ENCODE measurements at regions not wholly inside any gene's neighbourhood (a gene's known extent, or its start where the extent isn't known, plus 50 kb on each side); places are given as distances from the start of the nearest gene placed in this dataset.
A peak's percentile ranks its signal among the peaks of the same experiment; 100 is the strongest.
"Not testable (repeated sequence)": the region's sequence is repeated elsewhere in the genome, so short reads cannot be mapped to it uniquely, and the experiment has no call there.

DNA sequence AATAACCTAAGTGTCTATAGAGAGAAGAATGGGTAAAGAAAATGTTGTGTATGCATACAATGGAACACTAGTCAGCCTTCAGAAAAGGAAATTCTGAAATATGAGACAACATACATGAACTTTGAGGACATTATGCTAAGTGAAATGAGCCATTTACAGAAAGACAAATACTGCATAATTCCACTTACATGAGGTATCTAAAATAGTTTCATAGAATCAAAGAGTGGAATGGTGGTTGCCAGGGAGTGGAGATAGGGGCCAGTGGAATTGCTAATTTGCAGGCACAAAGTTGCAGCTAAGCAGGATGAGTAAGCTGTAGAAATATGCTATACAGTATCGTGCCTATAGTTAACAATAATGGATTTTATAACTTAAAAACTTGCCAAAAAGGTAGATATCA is 779.6 kb upstream of the ARPP21 start:
- FAIRE-seq, result peak; percentile 46
- no peak for DNase-seq (ENCODE audit: low spot score)

GRCh38 chr3:34862456-34862855 is 776.9 kb upstream of the ARPP21 start:
- FAIRE-seq, result no peak

GRCh38 chr3:34863485-34863884 is 775.8 kb upstream of the ARPP21 start:
- DNase-seq (ENCODE audit: low spot score), result no peak
- FAIRE-seq, result peak; percentile 87

More at GRCh38 chr3:34862456-34862855, 776.9 kb upstream of the ARPP21 start:
- no peak for DNase-seq (ENCODE audit: low spot score)

GRCh38 chr3:34864011-34864410 is 775.3 kb upstream of the ARPP21 start:
- FAIRE-seq (no peak), DNase-seq (ENCODE audit: low spot score) (no peak)

DNA sequence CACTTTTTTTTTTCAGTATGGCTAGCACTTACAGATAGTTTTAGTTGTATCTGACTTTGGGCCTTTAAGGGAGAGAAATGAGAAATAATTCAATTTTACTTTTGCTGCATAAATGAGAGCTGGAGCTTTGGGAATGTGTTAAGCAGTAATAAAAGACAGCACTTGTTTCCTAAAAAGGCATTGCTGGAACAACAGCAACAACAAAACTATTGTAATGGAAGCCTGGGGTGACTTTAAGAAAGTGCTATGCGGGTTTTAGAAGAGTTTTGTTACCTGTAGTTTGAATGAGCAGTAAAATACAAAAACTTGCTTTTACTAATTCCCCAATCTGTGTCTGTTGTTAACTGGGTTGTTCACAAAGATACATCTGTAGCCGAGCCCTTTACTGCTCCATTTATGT is 774.0 kb upstream of the ARPP21 start:
- FAIRE-seq (no peak), DNase-seq (ENCODE audit: low spot score) (no peak)

DNA sequence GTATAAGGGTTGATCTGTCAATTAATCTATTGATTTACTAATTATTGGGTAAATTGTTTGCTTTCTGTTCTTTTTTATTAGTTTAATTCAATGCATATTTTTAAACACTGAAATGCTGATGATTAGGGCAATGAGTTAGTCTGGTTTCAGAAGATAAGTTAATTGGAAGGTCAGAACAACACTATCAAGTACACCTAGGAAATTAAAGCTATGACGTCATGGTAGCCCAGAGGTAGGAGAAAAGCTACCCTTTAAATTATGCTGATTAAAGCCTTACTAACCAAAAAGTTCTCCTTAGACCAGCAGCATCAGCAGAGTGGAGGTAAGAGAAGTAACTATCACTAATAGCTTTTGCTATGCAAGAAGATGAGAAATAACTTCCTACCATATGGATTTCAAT is 770.4 kb upstream of the ARPP21 start:
- FAIRE-seq (no peak), DNase-seq (ENCODE audit: low spot score) (no peak)

GRCh38 chr3:34869696-34870095 is 769.6 kb upstream of the ARPP21 start:
- no peak for DNase-seq (ENCODE audit: low spot score)
- no peak for FAIRE-seq

DNA sequence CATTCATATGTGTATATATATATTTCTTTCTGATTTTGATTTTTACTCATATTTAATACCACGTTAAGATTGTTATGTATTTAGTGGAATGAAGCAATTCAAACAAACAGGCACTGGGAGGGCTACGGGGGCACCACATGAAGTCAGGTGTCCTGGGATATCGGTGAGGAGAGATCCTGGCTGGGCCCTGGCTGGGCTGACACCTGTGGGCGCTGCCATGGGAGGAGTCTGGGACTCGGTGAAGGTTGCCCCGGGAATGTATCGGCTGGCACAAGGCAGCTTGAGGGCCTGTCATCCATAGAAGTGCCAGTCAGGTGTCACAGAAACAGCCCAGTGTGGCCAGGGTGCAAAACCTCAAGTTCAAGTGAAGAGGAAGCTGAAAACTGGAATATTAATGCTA is 766.9 kb upstream of the ARPP21 start:
- DNase-seq (ENCODE audit: low spot score) (no peak), FAIRE-seq (no peak)

- DNase-seq (ENCODE audit: low spot score), result no peak
- no peak for FAIRE-seq
These were observed 762.3 kb upstream of the ARPP21 start for GRCh38 chr3:34876997-34877396.

- FAIRE-seq (no peak), DNase-seq (ENCODE audit: low spot score) (no peak)
These were observed 760.8 kb upstream of the ARPP21 start for GRCh38 chr3:34878488-34878887.

DNA sequence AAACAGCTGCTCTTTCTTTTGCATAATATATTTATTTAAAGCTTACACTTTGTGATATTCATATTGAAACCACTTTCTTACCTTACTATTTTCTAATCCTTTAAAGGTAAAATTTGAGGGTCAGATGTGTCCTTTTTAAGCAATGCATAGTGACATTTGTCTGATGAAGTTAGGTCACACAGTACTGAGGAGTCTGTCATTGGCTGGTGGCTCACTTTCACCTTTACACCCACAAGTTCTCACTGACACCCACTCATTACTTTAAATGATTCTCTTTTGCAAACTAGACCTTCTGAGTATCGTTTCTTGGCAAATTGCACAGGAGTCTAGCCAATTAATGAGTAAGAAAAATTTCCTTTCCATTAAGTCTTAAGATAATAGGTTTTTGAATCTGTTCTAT is 758.3 kb upstream of the ARPP21 start:
- DNase-seq (ENCODE audit: low spot score), result no peak
- FAIRE-seq, result no peak

GRCh38 chr3:34882764-34883163 is 756.6 kb upstream of the ARPP21 start:
- DNase-seq (ENCODE audit: low spot score), result peak; percentile 8
- no peak for FAIRE-seq

GRCh38 chr3:34884007-34884406 is 755.3 kb upstream of the ARPP21 start:
- DNase-seq (ENCODE audit: low spot score), result no peak
- no peak for FAIRE-seq

DNA sequence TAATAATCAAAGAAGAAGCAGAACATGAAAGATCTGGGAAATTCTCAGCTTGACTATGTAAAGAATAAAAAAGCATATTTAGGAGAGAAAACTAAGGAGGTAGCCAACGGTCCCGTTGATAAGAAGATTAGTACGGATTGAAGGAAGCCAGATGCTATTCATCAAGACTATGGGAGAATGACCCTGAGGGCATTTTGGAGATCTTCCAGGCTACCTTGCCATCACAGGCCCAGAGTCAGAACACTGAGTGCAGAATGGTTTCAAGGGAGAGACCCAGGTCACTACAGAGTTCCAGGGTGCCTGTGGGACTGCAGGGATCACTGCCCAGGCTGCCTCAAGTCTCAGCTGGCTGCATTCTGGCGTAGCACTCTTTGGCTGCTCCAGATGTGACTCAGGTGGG is 752.9 kb upstream of the ARPP21 start:
- DNase-seq (ENCODE audit: low spot score) (no peak), FAIRE-seq (no peak)

GRCh38 chr3:34889641-34890040 is 749.7 kb upstream of the ARPP21 start:
- FAIRE-seq, result no peak

DNA sequence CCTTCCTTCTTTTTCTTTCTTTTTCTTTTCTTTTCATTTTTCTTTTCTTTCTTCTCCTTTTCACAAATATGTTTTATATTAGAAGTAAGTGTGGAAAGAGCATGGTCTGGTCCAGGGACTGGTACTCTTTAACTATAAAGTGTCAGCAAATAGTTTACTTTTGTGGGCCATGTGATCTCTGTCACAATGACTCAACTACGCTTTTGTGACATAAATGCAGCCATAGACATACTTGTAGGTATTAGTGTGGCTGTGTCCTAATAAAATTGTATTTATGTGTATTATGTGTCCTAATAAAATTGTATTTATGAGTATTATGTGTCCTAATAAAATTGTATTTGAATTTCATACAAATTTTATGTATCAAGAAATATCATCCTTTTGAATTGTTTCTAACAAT is 749.1 kb upstream of the ARPP21 start:
- FAIRE-seq (no peak), DNase-seq (ENCODE audit: low spot score) (no peak)

More at GRCh38 chr3:34889641-34890040, 749.7 kb upstream of the ARPP21 start:
- no peak for DNase-seq (ENCODE audit: low spot score)

GRCh38 chr3:34891941-34892340 is 747.4 kb upstream of the ARPP21 start:
- DNase-seq (ENCODE audit: low spot score), result no peak
- no peak for FAIRE-seq

GRCh38 chr3:34895841-34896240 is 743.5 kb upstream of the ARPP21 start:
- DNase-seq (ENCODE audit: low spot score) (no peak), FAIRE-seq (no peak)

- not testable (repeated sequence) for DNase-seq (ENCODE audit: low spot score); FAIRE-seq
These were observed 729.6 kb upstream of the ARPP21 start for GRCh38 chr3:34909679-34910078.

DNA sequence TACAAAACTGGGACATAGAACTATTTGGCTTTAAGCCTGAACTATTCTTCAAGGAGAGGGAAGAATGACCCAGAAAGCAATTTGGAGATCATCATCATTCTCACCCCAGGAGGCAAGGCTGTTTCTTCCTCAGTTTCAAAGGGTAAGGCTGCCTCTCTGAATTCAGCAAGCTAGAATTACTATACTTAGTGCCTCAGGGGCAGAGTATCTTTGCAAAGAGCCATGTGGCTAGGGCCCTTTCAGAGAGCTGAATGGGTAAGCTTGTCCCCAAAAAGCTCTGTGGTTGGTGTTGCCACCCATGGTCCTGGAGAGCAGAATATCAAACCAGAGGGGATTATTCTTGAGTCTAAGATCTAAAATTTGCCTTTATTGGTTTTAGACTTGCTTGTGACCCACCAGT is 720.3 kb upstream of the ARPP21 start:
- FAIRE-seq, result no peak
- DNase-seq (ENCODE audit: low spot score), result no peak

DNA sequence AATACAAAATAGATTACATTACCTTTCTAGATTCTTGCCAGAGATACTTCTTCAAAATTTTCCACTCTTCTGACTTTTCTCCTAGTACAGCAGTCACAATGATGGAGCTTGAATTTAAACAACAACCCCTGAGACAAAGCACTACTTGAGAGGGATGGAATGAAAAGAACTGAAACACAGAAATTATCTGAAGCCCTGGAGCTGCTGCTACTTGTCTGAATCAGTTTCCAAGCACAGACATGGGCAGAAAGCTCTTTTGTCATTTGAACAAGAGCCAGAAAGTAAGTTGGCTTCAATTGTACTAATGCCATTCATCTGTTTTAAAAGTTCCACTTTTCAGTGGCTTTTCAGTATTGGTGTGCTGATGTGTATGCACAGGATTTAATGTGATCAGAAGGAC is 718.5 kb upstream of the ARPP21 start:
- FAIRE-seq, result no peak

DNA sequence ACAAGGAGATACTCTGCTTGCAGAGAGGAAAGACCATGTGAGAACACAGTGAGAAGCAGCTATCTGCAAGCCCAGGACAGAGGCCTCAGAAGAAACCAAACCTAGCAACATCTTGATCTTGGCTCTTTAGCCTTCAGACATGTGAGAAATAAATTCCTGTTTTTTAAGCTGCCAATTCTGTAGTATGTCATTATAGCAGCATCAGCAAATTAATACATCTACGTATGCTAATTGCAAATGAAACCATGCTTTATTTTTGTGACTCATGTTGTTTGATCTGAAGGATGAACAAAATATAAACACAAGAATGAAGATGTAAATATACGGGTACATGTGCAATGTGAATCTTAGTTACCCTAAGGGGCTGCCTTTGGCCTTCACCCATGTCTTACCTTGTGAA is 714.4 kb upstream of the ARPP21 start:
- no peak for DNase-seq (ENCODE audit: low spot score)
- FAIRE-seq, result no peak

More for the DNA sequence above, 718.5 kb upstream of the ARPP21 start:
- no peak for DNase-seq (ENCODE audit: low spot score)

GRCh38 chr3:34925851-34926250 is 713.5 kb upstream of the ARPP21 start:
- no peak for FAIRE-seq
- no peak for DNase-seq (ENCODE audit: low spot score)

GRCh38 chr3:34929036-34929435 is 710.3 kb upstream of the ARPP21 start:
- DNase-seq (ENCODE audit: low spot score) (no peak), FAIRE-seq (no peak)

Data from urothelium cell line (cell line).